Testis (tissue), 2 donors: ENCODE measurements at regions not wholly inside any gene's neighbourhood (a gene's known extent, or its start where the extent isn't known, plus 50 kb on each side); places are given as distances from the start of the nearest gene placed in this dataset.

Experiments
- DNase-seq: peaks from one replicate; pipeline ENCODE4 v3.0.0-alpha.2; 2019
- H3K27ac ChIP-seq, 2 donors: fragments of 200-600 bp; sonication (generic); one replicate each; pipeline ENCODE4 v1.5.1; 2019
- H3K27me3 ChIP-seq: fragments of 200-600 bp; sonication (generic); one replicate; pipeline ENCODE4 v1.5.1; 2019
- H3K36me3 ChIP-seq: fragments of 200-600 bp; sonication (generic); one replicate; pipeline ENCODE4 v1.5.1; 2017; ENCODE audit warnings: low read depth; ENCODE audit errors: missing control alignments
- H3K4me1 ChIP-seq: fragments of 200-600 bp; sonication (generic); one replicate; pipeline ENCODE4 v1.5.1; 2019
- H3K4me3 ChIP-seq, 2 donors: fragments of 200-600 bp; sonication (generic); one replicate each; pipeline ENCODE4 v1.5.1; 2017 to 2019
- H3K9me3 ChIP-seq: fragments of 200-600 bp; sonication (generic); one replicate; pipeline ENCODE4 v1.5.1; 2017
- POLR2A ChIP-seq: fragments of 450-650 bp; IDR thresholded peaks from one replicate; pipeline ENCODE4 v1.6.1; 2017; ENCODE audit warnings: antibody characterized with exemption, mild to moderate bottlenecking, moderate library complexity
- WGBS, 2 donors: methylation state at CpG; one replicate each; pipeline ENCODE4 v1.1.5; 2018; 5-methylcytosine and 5-hydroxymethylcytosine counted together
- intact Hi-C: fragments of 100-400 bp; cut with DNase I; formaldehyde crosslinking; loops from one replicate; pipeline ENCODE4 v1.15.1; 2023; ENCODE audit warnings: low total_unique reads
- TF ChIP-seq, protein P1 (sequence below), 3 experiments: fragments of 450-650 bp in 2 of 3; fragments of 200-600 bp in 1 of 3; sonication (generic) in 1 of 3; IDR thresholded peaks; one replicate each; pipeline ENCODE4 v1.5.1; 2016 to 2019; ENCODE audit warnings: antibody characterized with exemption in 3 of 3, mild to moderate bottlenecking in 2 of 3, moderate library complexity in 1 of 3

DNA sequence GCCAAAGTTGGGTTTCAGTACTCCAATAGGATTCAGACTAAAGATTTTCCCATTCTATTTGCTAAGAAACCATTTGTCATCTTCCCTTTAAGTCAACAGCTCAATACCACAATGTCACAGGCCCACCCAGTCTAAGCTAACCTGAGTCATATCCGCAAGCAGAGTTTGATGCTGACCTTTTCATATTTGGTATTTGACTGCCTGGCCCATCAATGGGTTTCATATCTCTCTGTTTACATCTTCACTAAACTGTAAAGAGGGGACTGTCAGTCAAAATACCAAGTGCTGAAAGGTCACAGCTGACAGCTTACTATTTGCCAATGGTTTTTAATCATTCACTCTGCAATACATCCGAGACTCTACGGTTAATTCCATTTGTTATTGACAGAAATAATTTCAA is 707.5 kb upstream of the ACTRT1 start:
- 89 to 98% methylated on average over 3 of the region's 3 CpGs for WGBS, 2 donors
- no peak overlapping the region for H3K27ac ChIP-seq

DNA sequence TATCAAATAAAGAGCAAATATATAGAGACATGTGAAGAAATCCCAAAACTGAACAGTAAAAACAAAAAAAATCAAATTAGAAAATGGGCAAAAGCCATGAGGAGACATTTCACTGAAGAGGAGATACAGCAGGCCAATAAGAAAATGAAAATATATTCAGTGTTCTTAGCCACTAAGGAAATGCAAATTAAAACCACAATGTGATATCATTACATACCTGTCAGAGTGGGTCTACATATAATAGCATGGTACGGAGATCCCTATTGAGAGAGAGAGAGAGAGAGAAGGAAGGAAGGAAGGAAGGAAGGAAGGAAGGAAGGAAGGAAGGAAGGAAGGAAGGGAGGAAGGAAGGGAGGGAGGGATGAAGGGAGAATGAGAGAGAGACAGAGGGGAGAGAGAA is 707.0 kb upstream of the ACTRT1 start:
- no peak for DNase-seq
- no peaks in the 10 kb centered on the region for H3K36me3 ChIP-seq
- H3K4me1 ChIP-seq = no peaks in the 10 kb centered on the region
- no peaks in the 10 kb centered on the region for H3K27me3 ChIP-seq
- H3K27ac ChIP-seq = no peak overlapping the region
- H3K9me3 ChIP-seq = no peaks in the 10 kb centered on the region
- intact Hi-C loops = no loop called here
- 85 to 86% methylated on average over 1 of the region's 1 CpG for WGBS, 2 donors
- H3K4me3 ChIP-seq = no peak overlapping the region
- TF ChIP-seq, protein P1, sequence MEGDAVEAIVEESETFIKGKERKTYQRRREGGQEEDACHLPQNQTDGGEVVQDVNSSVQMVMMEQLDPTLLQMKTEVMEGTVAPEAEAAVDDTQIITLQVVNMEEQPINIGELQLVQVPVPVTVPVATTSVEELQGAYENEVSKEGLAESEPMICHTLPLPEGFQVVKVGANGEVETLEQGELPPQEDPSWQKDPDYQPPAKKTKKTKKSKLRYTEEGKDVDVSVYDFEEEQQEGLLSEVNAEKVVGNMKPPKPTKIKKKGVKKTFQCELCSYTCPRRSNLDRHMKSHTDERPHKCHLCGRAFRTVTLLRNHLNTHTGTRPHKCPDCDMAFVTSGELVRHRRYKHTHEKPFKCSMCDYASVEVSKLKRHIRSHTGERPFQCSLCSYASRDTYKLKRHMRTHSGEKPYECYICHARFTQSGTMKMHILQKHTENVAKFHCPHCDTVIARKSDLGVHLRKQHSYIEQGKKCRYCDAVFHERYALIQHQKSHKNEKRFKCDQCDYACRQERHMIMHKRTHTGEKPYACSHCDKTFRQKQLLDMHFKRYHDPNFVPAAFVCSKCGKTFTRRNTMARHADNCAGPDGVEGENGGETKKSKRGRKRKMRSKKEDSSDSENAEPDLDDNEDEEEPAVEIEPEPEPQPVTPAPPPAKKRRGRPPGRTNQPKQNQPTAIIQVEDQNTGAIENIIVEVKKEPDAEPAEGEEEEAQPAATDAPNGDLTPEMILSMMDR (IDR thresholded peaks at IDR 0.05) = no peak
- no peak for TF ChIP-seq POLR2A

More for the DNA sequence above, 707.5 kb upstream of the ACTRT1 start:
- intact Hi-C loops = no loop called here
- Histone ChIP-seq H3K9me3 (no peaks in the 10 kb centered on the region), H3K4me1 (no peaks in the 10 kb centered on the region), H3K27me3 (no peaks in the 10 kb centered on the region), H3K4me3 (no peak overlapping the region), H3K36me3 (no peaks in the 10 kb centered on the region)
- DNase-seq = no peak
- no peak for TF ChIP-seq POLR2A
- TF ChIP-seq, protein P1 (IDR thresholded peaks at IDR 0.05) = no peak

DNA sequence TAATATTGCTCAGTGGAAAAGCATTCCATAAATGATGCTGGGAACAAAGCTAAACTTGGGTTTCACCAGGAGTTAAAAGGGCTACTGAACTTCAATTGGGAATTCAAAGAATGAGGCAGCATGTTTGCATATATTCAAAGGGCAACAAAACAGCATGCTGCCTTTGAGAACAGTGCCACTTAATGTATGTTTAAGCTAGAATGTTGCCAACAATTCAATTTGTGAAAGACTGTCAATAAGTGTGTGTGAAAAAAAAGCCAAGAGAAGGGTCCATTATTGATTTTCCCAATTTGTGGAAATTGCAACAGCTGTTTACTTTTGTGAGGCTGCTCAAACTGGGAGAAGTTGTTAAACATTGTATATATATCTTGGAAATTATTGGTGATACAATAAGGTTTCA is 701.9 kb upstream of the ACTRT1 start:
- H3K36me3 ChIP-seq = no peaks in the 10 kb centered on the region
- no peak for TF ChIP-seq POLR2A
- no peaks in the 10 kb centered on the region for H3K4me1 ChIP-seq
- no peak overlapping the region for H3K4me3 ChIP-seq
- no peaks in the 10 kb centered on the region for H3K27me3 ChIP-seq
- DNase-seq = no peak
- intact Hi-C loops = no loop called here
- no peak overlapping the region for H3K27ac ChIP-seq
- no peaks in the 10 kb centered on the region for H3K9me3 ChIP-seq

DNA sequence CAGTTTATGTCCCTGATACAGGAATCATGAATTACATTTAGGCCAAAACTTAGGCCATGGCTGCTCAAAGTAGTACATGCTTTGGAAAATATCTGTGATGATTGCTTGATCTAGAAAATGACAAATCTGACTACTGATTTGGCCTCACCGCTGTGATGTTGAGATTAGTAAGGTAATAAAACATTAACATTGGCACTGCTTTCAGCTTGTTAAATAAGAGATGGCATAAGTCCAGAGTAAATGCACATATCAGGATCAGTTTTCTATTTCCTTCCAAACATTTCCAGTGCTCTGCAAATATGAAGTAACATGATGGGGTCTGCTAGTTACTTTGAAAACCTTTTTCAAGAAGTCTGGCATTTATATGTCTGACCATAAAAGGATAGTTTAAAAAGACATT is 687.3 kb upstream of the ACTRT1 start:
- Histone ChIP-seq H3K4me3 (no peak overlapping the region), H3K9me3 (no peaks in the 10 kb centered on the region), H3K27ac (no peak overlapping the region), H3K4me1 (no peaks in the 10 kb centered on the region), H3K27me3 (no peaks in the 10 kb centered on the region), H3K36me3 (no peaks in the 10 kb centered on the region)
- DNase-seq = no peak
- TF ChIP-seq, protein P1 (IDR thresholded peaks at IDR 0.05) = no peak
- TF ChIP-seq POLR2A = no peak
- 53 to 63% methylated on average over 1 of the region's 1 CpG for WGBS, 2 donors
- intact Hi-C loops = no loop called here

DNA sequence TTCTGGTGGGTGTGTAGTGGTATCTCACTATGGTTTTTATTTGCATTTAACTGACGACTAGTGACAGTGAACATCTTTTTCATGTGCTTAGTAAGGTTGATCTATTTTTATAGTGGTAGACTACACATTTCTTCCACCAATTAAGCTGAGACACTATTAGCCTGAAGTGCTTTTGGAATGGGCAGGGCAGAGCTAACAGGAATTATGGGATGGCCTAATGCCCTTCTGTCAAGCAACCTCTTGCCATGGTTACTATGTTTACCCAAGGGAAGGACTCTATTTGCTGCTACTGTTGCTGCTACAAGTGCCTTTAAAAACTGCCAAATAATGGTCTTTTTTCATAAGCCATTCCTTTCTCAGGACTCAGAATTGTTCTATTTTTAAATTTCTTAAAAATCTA is 676.7 kb upstream of the ACTRT1 start:
- no peak for TF ChIP-seq POLR2A
- TF ChIP-seq, protein P1 (IDR thresholded peaks at IDR 0.05) = no peak
- WGBS, 2 donors = 70 to 75% methylated on average over 1 of the region's 1 CpG
- no peak overlapping the region for H3K27ac ChIP-seq
- no peaks in the 10 kb centered on the region for H3K4me1 ChIP-seq
- no peaks in the 10 kb centered on the region for H3K27me3 ChIP-seq
- intact Hi-C loops = no loop called here
- no peak for DNase-seq
- no peaks in the 10 kb centered on the region for H3K36me3 ChIP-seq
- H3K9me3 ChIP-seq = no peaks in the 10 kb centered on the region
- H3K4me3 ChIP-seq = no peak overlapping the region
